HUDEP-2 (cell line): ENCODE measurements at regions not wholly inside any gene's neighbourhood (a gene's known extent, or its start where the extent isn't known, plus 50 kb on each side); places are given as distances from the start of the nearest gene placed in this dataset.
"Not testable (repeated sequence)": the region's sequence is repeated elsewhere in the genome, so short reads cannot be mapped to it uniquely, and the experiment has no call there.

ENCODE experiments used
- DNase-seq, 76 experiments: peaks; one replicate each; lab custom pipeline; 2025; ENCODE audit not compliant: unreplicated experiment in 76 of 76; lab: John Stamatoyannopoulos, UW

- no peak for DNase-seq
Measured at GRCh38 chr10:20512631-20513030, 384.5 kb downstream of the NEBL start.

DNA sequence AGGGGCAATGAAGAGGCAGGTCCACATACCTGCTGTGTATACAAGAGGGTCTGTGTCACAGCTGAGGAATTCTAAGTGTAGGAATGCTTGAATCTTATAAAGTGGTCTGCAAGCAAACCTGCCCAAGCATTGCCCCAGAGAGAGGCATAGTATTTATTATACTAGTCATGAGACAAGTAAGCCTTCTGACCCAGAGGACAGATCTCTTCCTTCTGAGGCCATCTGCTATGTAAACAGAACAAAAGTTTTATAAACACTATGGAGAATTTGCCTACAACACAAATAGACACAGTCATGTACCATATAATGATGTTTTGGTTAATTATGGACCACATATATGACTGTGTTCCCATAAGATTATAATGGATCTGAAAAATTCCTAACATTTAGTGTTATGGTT lies 388.2 kb downstream of the NEBL start:
- DNase-seq: no peak

- no peak for DNase-seq
Measured at GRCh38 chr10:20502903-20503585, 394.1 kb downstream of the NEBL start.

DNA sequence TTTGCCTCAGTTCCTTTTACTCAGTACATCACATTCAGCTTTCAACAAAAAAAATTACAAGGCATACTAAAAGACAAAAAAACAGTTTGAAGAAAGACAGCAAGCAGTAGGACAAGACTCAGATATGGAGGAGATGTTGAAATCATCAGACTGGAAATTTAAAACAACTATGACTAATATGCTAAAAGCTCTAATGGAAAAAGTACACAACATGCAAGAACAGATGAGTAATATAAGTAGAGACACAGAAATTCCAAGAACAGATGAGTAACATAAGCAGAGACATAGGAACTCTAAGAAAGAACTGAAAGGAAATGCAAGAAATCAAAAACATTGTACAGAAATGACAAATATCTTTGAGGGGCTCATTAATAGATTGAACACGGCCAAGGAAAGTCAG lies 402.6 kb downstream of the NEBL start:
- no peak for DNase-seq

- DNase-seq: no peak
Measured at GRCh38 chr10:20492447-20492846, 404.7 kb downstream of the NEBL start.

GRCh38 chr10:20489961-20490360 lies 407.1 kb downstream of the NEBL start:
- no peak for DNase-seq

GRCh38 chr10:20486791-20487190 lies 410.3 kb downstream of the NEBL start:
- DNase-seq: no peak

DNA sequence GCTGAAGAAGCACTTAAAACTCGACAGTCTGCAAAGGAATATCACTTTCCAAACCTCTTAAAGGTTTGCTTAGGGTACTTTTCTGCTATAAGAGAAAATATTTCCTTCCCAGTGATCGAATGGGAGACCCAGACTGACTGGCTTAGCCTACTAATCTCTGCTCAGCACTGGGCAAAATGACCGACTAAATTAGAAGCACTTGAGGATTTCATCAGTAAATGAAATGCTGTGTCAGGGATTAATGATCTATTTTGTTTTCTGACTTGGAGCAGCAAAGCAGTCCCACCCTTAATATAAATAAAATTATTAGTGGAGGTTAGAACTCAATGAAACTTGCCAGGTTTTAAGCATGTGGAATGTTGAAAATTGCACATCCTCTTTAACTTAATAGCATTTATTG lies 411.6 kb downstream of the NEBL start:
- no peak for DNase-seq

GRCh38 chr10:20481054-20481453 lies 416.1 kb downstream of the NEBL start:
- no peak for DNase-seq

DNA sequence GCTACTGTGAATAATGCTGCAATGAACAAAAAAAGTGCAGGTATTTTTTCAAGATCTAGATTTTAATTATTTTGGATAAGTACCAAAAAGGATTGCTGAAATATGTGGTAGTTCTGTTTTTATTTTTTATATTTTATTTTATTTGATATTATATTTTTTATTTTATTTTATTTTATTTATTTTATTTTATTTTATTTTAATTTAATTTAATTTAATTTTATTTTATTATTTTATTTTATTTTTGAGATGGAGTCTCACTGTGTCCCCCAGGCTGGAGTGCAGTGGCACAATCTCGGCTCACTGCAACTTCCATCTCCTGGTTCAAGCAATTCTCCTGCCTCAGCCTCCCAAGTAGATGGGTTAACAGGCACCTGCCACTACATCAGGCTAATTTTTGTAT lies 416.5 kb downstream of the NEBL start:
- not testable (repeated sequence) for DNase-seq

DNA sequence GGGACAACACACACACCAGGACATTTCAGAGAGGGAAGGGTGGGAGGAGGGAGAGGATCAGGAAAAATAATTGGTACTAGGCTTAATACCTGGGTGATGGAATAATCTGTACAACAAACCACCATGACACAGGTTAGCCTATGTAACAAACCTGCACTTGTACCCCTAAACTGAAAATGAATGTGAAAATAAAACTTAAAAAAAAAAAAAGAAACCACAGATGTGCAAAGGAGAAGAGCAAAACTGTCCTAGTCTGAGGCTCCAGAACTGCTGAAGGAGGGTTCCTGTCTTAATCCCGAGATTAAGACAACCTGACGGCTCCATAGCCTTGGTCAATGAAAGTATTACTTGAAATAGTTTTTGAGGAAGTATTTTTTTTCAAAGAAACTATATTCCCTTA lies 423.0 kb downstream of the NEBL start:
- no peak for DNase-seq

- DNase-seq: no peak
Measured at GRCh38 chr10:20473023-20473760, 423.9 kb downstream of the NEBL start.

DNA sequence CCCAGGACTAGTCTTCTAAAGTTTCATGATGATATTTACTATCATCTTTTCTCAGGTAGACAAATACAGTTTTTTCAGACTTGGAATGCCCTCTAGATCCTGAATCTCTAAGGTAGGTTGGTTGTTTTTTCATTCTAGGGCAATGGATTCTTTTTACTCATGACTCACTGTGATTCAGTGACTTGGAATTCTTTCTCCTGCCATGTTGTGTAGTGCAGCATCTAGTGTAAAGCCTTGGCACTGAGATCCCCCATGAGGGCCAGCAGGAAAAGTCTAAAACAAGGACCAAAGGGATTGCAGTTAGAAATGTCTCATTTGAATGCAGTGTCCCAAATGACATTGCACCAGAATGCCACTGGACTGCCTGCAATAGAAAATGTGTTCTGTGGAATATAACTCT lies 430.4 kb downstream of the NEBL start:
- no peak for DNase-seq

- no peak for DNase-seq
Measured at GRCh38 chr10:20457649-20458048, 439.5 kb downstream of the NEBL start.

- DNase-seq: no peak
Measured at GRCh38 chr10:20455774-20456173, 441.3 kb downstream of the NEBL start.

- DNase-seq: no peak
Measured at GRCh38 chr10:20454331-20454730, 442.8 kb downstream of the NEBL start.

DNA sequence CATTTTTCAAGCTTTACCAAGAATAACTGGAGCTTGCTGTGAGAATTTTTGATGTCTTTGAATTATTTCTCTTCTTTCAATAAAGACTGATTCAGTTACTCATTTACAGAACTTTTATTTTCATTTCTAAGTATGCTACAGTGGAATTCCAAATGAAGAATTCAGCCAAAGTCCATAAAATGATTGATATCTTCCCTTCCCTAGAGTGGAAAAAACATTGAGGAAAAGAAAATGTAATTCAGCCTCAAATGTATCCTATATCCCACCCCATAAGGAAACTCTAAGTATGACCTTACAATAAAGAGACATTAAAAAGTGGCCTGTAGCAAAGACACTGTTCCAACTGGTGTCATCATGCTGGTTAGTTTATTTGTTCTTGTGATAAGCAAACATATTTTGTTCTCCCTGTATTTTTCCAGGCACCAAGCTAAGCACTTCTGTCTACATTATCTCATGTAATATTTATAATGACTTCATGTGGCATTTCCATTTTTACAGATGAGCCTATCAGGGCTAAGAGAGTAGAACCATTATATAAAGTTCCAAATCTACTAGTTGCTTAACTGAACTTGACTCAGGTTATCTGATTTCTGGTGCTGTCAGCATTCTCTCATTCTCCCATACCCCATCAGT lies 450.4 kb downstream of the NEBL start:
- DNase-seq: no peak

DNA sequence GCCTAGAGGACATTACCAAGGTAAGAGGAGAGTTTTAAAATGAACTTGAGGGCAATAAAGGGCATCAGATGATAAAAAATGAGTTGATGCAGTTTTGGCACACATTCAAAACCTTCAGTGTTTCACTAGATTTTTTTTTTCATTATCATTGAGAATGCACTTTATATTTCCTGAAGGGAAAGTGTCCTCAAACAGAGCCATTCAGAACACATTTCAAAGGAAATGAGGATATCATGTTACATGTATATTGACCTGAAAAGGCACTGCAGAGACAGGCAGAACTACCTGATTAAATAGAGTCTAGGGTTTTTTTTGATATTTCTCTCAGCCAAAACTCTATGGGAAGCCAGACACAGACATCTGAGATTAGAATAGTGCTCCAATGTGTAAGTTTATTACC lies 454.0 kb downstream of the NEBL start:
- DNase-seq: no peak

DNA sequence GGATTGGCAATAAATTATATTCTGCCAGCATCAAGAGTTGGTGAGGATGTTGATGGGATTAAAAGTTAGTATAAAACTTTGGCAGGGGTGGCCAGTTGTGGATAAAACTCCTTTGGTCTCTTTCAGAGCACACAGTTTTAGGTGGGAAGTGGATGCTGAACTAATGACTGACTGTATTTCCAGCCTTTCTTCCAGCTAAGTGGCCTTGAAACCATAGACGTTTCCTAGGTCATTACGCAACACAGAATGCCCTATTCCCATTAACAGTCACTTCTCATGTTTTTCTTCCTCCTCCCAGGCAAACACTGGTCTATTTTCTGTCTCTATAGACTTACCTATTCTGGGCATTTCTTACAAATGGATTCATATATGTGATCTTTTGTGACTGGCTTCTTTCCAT lies 467.4 kb downstream of the NEBL start:
- DNase-seq: no peak

GRCh38 chr10:20427821-20428220 lies 469.3 kb downstream of the NEBL start:
- DNase-seq: no peak

GRCh38 chr10:20418286-20418685 lies 478.8 kb downstream of the NEBL start:
- no peak for DNase-seq

DNA sequence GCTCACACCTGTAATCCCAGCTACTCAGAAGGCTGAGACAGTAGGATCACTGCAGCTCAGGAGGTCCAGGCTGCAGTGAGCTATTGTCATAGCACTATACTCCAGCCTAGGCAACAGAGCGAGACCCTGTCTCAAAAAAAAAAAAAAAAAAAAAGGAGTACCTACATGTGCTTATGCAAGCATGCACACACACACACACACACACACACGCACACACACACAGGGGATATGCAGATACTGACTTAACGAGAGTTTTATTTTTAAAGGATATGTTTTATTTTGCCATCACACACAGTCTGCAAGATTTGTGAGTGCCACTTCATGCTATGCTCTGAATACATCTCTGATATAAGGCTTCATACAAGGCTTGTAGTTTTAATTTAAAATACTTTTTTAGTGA lies 479.3 kb downstream of the NEBL start:
- DNase-seq: no peak
